ENCODE measurements at regions not wholly inside any gene's neighbourhood (a gene's known extent, or its start where the extent isn't known, plus 50 kb on each side); places are given as distances from the start of the nearest gene placed in this dataset.

- no peak for DNase-seq
Measured at GRCh38 chr16:74169687-74170376, 126.8 kb upstream of the PSMD7 start.

DNA sequence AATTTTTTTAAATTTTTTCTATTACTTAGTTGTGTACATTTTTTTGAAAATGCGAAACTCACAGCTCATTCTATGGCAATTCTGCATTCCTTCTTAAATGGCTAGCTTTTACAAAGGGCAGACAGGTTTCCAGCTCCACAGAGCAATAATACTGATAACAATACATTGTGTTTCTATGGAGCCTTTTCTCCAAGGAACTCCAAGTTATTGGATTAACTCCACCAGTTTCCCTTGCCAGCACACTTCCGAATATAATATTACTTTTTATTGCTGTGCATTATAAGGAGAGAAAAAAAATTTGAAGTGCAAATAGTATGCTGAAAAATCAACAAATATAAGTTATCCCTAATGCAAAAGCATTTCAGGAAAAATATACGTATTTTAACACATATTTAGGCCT lies 127.5 kb upstream of the PSMD7 start:
- no peak for DNase-seq

- DNase-seq, result no peak
Measured at GRCh38 chr16:74168445-74168844, 128.2 kb upstream of the PSMD7 start.

GRCh38 chr16:74166456-74166855 lies 130.2 kb upstream of the PSMD7 start:
- DNase-seq, result no peak

DNA sequence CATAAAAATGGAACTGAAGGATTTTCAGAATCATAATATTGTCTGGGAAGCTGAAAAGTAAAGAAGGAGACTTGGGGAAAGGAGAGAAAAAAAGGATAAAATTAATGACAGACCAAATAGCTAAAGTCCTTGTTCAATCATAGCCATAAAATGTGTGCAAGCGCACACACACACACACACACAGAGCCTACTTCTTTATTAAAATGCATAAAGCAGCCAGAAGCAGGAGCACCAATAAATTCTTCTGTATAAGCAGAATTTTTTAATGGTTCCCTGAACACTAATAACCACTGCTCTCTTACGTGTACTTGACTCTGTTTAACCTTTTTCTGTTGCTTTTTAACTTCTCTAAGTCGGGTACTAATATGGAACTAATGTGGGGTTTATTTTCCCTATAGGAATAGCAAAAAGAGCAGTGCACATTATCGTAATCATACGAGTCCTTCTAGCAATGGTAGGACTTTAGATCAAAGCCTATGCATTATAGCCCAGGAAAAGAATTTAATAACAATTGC lies 131.0 kb upstream of the PSMD7 start:
- DNase-seq, result no peak

GRCh38 chr16:74160759-74161158 lies 135.9 kb upstream of the PSMD7 start:
- no peak for DNase-seq

DNA sequence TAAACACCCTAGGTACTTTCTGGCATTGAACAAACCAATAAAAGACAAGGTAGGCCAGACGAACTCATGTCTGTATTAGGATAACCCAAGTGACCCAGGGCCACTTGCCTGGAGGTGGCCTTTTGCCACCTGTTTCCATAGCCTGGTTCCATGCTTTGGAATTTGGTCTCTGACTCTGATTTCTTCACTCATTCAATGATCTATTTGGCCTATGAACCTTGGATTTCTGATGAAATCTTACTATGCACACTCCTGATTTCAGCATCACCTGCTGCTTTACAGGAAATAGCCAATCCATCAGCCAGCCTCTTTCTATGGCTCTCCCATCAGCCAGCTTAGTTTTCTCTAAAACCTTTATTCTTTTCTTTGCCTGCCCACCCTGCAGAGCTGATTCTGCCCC lies 142.8 kb upstream of the PSMD7 start:
- no peak for DNase-seq

- no peak for DNase-seq
Measured at GRCh38 chr16:74146643-74147042, 150.0 kb upstream of the PSMD7 start.

DNA sequence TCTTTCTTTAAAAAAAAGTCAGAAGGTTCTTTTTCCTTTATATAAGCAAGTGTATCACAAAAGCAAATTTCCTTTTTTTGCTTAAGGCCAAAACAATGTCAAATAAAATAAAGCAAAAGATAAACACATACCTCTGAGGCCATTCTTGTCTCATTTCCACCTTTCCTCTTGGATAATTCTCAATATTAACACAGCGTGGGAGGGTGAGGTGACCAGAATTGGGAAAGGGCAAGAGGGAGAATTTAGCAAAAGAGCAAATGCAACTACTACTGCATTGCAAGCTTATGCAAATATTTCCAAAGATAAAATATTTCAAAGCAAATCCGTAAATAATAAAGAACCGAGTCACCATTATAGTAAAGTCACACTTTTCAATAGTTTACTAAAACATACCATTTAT lies 153.4 kb upstream of the PSMD7 start:
- no peak for DNase-seq

GRCh38 chr16:74141015-74141414 lies 155.6 kb upstream of the PSMD7 start:
- DNase-seq, result no peak

DNA sequence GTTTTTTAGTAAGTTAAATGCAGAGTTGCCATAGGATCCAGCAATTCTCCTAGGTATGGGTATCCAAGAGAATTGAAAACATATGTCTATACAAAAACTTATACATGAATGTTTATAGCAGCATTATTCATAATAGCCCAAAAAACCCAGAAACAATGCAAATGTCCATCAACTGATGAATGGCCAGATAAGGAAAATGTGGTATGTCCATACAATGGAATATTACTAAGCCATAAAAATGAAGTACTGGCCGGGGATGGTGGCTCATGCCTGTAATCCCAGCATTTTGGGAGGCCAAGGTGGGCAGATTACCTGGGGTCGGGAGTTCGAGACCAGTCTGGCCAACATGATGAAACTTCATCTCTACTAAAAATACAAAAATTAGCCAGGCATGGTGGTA lies 156.1 kb upstream of the PSMD7 start:
- DNase-seq, result no peak

DNA sequence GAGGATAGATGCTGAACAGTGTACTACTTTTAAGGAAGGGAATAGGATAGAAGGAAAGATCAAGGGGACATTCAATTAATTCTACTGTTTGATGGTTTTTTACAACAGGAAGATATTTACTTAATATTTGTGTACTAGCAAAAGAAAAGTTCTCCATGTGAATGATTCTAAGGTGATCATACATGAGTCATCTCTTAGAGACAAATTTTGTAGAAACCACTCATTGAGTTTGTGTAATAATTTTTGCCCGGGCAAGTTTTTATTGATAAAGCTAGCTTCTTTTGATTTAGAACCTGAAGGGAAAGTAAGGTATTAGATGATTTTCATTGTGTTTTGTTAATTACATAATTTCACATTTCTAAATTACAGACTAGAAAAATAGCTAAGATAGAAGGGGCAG lies 172.8 kb upstream of the PSMD7 start:
- no peak for DNase-seq

GRCh38 chr16:74123195-74123594 lies 173.4 kb upstream of the PSMD7 start:
- no peak for DNase-seq

- DNase-seq, result no peak
Measured at GRCh38 chr16:74117798-74118197, 178.8 kb upstream of the PSMD7 start.

DNA sequence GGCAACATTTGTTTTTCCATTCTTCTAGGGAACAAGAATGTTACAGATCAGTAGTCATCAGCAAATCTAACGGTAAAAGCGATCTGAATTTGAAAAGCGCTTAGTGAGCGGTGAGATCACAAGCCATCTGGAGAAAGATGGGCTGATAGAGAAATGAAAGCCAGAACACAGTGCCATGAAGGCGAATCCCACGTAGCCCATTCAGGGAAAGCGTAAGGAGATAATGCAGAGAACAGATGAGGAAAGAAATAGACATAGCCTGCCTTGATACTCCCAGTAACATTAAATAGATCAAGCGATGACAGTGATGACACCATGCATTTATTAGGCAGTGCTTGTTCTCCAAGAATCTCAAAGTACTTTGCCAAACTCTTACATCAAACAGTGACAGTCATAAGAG lies 183.1 kb upstream of the PSMD7 start:
- DNase-seq, result no peak

DNA sequence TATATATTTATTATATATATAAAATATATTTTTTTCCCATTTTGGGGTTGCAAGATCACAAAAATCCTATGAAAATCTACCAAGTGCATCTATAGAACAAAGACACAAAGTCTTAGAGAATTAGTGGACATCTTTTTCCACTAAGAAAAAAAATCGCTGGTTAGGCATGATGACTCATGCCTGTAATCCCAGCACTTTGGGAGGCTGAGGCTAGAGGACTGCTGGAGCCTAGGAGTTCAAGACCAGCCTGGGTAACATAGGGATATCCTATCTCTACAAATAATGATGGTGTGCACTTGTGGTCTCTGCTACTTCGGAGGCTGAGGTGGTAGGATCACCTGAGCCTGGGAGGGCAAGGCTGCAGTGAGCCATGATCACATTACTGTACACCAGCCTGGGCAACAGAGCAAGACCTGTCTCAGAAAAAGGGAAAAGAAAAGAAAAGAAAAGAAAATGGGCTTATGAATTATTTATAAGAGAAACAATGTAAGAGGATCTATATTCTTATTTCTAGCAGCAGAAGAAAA lies 185.1 kb upstream of the PSMD7 start:
- no peak for DNase-seq

- DNase-seq, result peak; percentile 33 to 65
Measured at GRCh38 chr16:74107795-74108610, 188.6 kb upstream of the PSMD7 start.

DNA sequence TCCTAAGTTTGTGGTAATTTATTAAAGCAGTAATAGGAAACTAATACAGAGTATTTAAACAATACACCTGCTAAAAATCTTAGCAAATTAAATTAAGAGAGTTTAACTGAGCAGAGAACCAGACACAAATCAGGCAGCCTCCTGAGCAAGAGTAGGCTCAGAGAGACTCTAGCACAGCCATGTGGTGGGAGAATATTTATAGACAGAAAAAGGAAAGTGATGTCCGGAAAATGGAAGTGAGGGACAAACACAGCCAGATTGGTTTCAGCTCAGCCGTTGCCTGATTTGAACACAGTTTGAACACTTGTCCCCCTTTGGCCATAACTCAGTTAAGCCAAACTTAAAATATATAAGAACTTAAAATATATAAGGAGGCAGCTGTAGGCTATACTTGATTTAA lies 192.6 kb upstream of the PSMD7 start:
- no peak for DNase-seq

GRCh38 chr16:74101379-74102137 lies 195.1 kb upstream of the PSMD7 start:
- no peak for DNase-seq

GRCh38 chr16:74100395-74101326 lies 196.0 kb upstream of the PSMD7 start:
- peak in 1 of 2 experiments; percentile 45 for DNase-seq

GRCh38 chr16:74099530-74099929 lies 197.1 kb upstream of the PSMD7 start:
- no peak for DNase-seq

DNA sequence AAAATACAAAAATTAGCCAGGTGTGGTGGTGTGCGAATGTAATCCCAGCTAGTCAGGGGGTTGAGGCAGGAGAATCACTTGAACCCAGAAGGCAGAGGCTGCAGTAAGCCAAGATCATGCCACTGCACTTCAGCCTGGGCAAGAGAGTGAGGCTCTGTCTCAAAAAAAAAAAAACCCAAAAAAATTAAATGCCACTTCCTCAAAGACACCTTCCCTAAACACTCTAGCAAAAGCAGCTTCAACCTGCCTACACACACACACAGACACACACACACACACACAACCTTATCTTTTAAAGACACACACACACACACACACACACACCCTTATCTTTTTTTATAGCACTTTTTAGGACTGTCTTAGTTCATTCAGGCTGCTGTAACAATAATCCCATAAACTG lies 201.7 kb upstream of the PSMD7 start:
- DNase-seq, result no peak

Data from NCI-H524 (cell line).